Stimulated activated CD4-positive, alpha-beta T cell treated with anti-CD3 and anti-CD28 coated beads, Interleukin-15, amount 100 ng/mL, for 24 hours (primary cell): ENCODE measurements at regions not wholly inside any gene's neighbourhood (a gene's known extent, or its start where the extent isn't known, plus 50 kb on each side); places are given as distances from the start of the nearest gene placed in this dataset.
"Not testable (repeated sequence)": the region's sequence is repeated elsewhere in the genome, so short reads cannot be mapped to it uniquely, and the experiment has no call there.

Experiments
- DNase-seq: peaks from one replicate; pipeline ENCODE4 v3.0.0-alpha.2; 2020

DNA sequence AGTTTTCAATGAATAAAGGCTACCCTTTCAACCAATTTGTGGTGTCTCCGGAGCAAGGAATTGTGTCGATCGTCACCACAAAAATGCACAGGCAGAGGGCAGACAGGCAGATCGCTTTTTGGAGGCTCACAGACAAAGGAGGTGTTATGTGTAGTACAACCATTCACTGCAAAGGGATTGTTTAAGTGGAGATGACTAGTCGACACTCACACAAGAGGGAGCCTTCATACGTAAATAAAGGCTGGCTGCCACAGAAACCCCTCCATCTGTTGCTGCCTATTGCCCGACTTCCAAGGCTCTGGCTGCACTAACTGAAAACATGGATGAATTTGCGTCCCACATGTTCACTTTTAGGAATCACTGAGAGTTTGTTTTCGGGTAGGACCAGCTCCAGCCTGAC, 281.1 kb downstream of the NKX6-1 start:
- DNase-seq, result no peak

- DNase-seq, result no peak
Observed at GRCh38 chr4:84215217-84215616, 283.9 kb downstream of the NKX6-1 start.

DNA sequence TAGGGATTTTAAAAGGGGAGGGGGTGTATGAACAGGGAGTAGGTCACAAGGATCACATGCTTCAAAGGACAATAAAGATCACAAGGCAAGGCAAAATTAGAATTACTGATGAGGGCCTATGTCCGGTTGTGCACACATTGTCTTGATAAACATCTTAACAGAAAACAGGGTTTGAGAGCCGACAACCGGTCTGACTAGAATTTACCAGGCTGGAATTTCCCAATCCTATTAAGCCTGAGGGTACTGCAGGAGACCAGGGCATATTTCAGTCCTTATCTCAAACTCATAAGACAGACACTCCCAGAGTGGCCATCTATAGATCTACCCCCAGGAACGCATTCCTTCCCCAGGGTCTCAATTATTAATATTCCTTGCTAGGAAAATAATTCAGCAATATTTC, 292.9 kb downstream of the NKX6-1 start:
- not testable (repeated sequence) for DNase-seq

GRCh38 chr4:84189144-84189543, 309.9 kb downstream of the NKX6-1 start:
- DNase-seq, result no peak

DNA sequence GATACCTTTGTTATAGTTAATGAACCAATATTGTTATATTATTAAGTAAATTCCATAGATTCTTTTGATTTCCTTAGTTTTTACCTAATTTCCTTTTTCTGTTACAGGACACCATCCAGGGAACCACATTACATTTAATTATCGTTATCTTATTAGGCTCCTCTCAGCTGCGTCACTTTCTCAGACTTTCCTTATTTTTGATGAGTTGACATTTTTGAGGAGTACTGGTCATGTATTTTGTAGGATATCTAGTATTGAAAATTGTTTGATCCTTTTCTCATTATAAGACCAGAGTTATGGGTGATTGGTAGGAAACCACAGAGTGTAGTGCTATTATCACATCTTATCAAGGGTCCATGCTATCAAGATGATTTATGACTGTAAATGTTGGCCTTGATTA, 319.7 kb downstream of the NKX6-1 start:
- DNase-seq, result no peak

- DNase-seq, result no peak
Observed at GRCh38 chr4:84177831-84178542, 321.1 kb downstream of the NKX6-1 start.

GRCh38 chr4:84176016-84176415, 323.1 kb downstream of the NKX6-1 start:
- DNase-seq, result no peak

GRCh38 chr4:84171871-84172270, 327.2 kb downstream of the NKX6-1 start:
- no peak for DNase-seq

DNA sequence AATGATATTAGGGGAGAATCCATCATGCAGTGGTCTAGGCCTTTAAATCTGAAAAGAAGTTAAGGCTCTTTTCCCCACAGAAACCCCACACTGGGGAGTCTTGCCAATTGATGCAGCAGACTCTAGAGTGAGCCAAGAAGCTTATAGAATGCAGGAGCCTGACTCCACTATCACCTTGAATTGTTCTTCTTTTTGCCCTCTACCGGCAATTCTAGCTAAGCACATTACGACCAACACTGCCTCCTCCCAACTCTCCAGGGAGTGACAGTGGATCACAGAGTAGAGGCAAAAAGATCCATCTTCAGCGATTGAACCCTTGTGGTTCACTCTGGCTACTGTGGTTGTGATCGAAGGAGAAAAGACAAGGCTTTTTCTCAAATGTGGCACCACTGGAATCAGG, 331.5 kb downstream of the NKX6-1 start:
- no peak for DNase-seq

DNA sequence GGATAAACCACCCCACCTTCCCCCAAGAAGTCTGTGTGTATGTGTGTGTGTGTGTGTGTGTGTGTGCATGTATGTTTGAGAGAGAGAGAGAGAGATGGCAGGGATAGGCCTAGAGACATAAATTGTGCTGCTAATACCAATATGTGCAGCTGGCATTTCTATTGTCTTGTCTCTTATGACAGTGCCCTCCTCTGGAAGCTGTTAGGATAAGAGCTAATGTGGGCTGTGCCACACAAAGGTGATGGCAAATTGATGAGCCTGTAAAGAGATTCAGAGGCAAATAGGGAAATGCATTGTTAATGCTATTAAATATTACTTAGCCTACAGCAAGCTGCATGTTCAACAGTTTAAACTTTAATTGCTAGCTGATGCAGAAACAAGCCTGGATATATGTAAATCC, 332.0 kb downstream of the NKX6-1 start:
- DNase-seq, result no peak

GRCh38 chr4:84166486-84166885, 332.6 kb downstream of the NKX6-1 start:
- DNase-seq, result no peak

DNA sequence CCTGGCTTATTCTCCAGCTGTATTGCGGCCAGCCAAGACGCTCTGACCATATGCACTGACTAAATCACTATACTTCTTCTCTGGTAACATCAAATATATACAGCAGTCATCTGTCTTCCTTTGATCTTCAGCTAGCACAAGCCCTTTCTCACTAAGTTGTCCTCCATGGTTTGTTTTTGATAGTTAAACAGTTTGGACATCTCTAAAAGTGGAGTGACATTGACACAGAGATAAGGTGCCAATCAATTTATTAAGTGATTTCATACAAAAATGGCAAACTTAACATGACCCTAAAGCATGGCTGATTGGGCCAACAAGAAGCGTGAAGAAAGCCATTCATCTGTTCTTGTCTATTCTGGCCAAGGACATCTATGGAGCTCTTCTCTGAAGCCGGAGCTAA, 334.9 kb downstream of the NKX6-1 start:
- DNase-seq, result no peak

GRCh38 chr4:84159762-84160161, 339.3 kb downstream of the NKX6-1 start:
- DNase-seq, result no peak

DNA sequence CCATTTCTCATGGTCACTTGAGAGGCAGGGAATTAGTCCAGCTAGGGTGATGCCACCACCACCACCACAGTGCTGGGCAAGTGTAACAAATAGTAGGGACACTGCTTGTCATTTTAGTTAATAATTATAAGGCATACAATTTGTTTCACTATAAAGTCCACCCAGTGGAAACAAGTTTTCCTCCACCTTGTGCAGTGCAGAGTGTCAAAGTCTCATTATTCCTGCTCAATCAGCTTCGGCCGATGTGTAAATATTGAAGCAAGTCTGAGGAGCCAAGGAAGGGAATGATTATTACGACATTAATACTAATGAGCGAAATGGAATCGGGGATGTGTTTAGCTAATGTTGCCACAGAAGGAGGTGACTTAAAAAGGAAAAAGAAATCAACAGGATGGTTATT, 340.4 kb downstream of the NKX6-1 start:
- DNase-seq, result no peak

DNA sequence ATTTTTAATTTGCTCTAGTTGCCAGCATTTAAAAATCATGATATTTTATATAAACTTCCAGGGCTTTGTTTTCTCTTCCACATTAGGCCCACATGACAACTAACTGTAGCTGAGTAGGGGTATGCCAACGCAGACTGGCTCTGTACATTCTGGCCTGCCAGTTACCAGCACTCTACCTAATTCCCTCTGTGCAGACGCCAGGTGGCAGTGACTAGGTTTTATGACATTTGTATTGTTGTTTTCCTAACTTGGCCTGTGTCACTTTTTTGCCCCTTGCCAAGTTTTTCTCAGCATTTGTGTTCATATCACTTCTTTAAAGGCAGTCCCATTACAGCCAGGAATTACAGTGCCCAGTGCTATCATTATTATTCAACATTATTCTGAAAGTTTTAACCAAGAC, 347.5 kb downstream of the NKX6-1 start:
- DNase-seq, result no peak

DNA sequence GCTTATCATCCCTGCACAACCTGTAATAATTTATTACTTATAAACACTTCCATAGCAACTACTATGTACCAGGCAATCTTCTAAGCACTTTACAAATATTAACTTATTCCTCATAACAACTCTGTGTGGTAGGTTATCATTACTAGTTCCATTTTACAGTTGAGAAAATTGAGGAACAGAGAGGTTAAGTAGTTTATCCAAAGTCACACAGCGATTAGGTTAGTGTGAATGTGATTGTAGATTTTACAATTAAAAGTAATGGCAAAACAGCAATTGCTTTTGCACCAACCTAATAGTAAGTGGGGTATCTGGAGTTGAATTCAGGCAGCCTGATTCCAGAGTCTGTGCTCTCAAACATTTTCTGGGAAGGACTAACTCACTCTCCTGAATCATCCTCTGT, 348.9 kb downstream of the NKX6-1 start:
- DNase-seq, result no peak

DNA sequence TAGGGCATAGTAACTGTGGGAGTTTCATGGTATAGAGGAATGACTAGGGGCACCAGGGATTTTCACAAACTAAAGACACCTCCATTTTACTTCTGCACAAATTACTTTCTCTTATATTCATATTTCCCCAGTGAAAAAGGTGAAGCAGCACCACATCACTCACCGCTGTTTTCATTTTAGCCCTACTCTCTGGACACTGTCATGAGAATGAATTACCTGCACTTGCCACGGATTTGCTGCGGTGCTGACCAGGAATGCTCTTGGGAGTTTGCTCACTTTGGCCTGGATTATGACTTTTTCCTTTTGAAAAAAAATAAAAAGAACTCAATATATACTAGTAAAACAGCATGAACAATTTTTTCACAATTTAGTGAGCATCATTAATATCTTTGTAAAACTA, 351.3 kb downstream of the NKX6-1 start:
- DNase-seq, result no peak

GRCh38 chr4:84146300-84146959, 352.7 kb downstream of the NKX6-1 start:
- no peak for DNase-seq

GRCh38 chr4:84145176-84145575, 353.9 kb downstream of the NKX6-1 start:
- DNase-seq, result no peak

DNA sequence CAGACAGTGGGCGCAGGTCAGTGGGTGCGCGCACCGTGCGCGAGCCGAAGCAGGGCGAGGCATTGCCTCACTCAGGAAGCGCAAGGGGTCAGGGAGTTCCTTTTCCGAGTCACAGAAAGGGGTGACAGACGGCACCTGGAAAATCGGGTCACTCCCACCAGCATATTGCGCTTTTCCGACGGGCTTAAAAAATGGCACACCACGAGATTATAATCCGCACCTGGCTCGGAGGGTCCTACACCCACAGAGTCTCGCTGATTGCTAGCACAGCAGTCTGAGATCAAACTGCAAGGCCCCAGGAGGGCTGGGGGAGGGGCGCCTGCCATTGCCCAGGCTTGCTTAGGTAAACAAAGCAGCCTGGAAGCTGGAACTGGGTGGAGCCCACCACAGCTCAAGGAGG, 372.2 kb downstream of the NKX6-1 start:
- not testable (repeated sequence) for DNase-seq

- no peak for DNase-seq
Observed at GRCh38 chr4:84126061-84126787, 372.9 kb downstream of the NKX6-1 start.

GRCh38 chr4:84110040-84110439, 389.1 kb downstream of the NKX6-1 start:
- no peak for DNase-seq

DNA sequence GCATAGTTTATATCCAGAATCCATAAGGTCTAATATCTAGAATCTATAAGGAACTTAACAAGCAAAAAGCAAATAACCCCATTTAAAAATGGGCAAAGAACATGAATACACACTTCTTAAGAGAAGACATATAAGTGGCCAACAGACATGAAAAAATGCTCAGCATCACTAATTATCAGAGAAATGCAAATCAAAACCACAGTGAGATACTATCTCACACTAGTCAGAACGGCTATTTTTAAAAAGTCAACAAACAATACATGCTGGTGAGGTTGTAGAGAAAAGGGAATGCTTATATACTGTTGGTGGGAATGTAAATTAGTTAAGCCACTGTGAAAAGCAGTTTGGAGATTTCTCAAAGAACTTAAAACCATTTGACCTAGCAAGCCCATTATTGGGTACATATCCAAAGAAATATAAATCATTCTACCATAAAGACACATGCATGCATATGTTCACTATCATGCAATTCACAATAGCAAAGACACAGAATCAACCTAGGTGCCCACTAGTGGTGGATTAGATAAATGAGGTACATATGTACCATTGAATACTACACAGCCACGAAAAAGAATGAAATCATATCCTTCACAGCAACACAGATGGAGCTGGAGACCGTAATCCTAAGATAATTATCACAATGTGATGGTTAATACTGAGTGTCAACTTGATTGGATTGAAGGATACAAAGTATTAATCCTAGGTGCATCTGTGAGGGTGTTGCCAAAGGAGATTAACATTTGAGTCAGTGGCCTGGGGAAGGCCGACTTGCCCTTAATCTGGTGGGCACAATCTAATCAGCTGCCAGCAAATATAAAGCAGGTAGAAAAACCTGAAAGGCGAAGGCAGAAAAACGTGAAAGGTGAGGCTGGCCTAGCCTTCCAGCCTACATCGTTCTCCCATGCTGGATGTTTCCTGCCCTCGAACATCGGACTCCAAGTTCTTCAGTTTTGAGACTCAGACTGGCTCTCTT, 397.2 kb downstream of the NKX6-1 start:
- not testable (repeated sequence) for DNase-seq
